ENCODE measurements at regions not wholly inside any gene's neighbourhood (a gene's known extent, or its start where the extent isn't known, plus 50 kb on each side); places are given as distances from the start of the nearest gene placed in this dataset.

DNA sequence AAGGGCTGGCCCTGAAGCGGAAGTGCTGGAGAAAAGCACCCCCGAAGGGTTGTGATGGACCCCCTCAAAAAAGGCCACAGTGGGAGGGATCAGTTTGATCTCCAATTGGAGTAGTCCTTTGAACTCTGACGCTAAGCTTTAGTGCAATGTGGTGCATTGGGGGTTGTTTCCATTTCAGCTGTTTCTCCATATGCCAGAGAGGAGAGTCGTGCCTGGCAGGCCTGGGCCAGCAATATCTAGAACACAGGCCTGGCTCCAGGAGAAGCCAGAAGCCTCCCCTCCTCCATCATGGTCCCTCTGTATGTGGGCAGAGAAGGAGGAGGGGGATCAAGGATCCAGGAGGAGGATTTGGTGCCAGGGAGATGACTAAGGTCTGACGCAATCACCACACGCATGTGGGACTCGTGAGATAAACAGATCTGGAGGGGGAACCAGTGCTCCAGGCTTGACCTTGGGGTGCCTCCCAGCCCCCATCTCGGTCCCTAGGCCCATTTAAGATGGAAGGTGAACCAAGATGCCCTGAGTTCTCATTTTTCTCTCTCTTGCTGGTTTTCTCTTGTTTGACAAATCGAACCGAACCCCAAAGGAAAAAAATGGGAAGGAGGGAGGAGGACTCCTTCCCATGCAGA is 517.4 kb upstream of the JARID2 start:
- no peak for DNase-seq

DNA sequence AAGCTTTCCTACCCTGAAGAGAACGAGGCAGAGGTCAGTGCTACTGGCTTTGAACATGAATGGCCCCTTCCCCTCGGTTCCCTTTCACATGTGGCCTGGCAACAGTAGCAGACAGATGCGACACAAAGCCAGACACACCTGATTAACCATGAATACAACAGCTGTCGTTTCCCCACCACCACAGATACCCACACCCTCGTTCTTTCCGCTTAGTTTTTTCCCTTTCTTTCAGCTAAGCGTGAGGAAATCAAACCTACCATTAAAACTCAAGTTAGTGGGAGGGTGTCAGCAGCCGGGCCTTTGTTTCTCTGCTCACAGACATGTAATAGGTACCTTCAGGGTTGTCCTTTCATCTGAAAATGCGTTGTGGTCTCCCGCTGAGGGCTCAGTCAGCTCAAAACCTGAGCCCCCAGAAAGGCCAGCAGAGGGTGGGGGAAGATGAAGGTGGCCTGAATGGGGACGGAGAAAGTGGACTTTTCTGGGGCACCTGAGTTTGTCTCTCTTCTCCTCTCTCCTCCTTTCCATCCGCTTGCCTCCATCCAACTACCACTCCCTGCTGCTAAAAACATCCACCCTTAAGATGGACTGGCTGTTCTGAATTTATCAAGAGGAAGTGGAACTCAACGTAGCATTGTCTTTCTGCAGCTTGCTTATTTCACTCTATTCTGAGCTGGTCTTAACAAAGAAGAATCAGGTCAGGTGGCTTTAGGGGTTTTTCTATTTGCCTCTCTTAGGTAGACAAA is 516.6 kb upstream of the JARID2 start:
- DNase-seq: no peak

GRCh38 chr6:14730654-14731053 is 515.2 kb upstream of the JARID2 start:
- no peak for DNase-seq

DNA sequence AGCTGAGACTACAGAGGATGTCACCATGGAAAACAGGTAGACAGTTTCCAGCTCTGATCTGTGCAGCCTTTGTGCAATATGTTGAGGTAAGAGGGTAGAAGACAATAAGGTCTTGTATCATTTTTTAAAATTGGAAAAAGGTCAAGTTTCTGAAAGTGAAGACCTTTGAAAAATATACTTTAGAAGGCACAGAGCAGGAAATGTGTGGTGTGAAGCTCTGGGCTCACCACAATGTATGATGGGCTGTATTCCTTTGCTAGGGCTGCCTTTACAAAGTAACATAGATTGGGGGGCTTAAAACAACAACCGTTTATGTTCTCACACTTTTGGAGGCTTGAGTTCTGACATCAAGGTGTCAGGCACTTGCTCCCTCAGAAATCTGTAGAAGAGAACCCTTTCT is 514.3 kb upstream of the JARID2 start:
- no peak for DNase-seq

DNA sequence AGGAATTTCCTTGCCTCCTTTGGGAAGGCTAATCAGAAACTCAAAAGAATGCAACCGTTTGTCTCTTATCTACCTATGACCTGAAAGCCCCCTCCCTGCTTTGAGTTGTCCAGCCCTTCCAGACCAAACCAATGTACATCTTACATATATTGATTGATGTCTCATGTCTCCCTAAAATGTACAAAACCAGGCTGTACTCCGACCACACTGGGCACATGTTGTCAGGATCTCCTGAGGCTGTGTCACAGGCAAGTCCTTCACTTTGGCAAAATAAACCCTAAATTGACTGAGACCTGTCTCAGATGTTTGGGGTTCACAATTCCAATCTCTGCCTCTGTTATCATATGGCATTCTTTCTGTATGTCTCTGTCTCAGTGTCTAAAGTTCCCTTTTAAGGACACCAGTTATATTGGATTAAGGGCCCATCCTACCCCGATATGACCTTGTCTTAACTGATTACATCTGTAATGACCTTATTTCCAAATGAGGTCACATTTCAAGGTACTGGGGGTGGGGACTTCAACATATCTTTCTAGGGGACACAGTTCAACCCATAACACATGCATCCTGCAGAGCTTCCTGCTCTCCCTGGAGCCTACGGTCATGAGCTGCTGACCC is 513.5 kb upstream of the JARID2 start:
- no peak for DNase-seq

- DNase-seq: peak; percentile 7
Observed at GRCh38 chr6:14732844-14733757, 512.8 kb upstream of the JARID2 start.

- DNase-seq: no peak
Observed at GRCh38 chr6:14734052-14734415, 511.8 kb upstream of the JARID2 start.

DNA sequence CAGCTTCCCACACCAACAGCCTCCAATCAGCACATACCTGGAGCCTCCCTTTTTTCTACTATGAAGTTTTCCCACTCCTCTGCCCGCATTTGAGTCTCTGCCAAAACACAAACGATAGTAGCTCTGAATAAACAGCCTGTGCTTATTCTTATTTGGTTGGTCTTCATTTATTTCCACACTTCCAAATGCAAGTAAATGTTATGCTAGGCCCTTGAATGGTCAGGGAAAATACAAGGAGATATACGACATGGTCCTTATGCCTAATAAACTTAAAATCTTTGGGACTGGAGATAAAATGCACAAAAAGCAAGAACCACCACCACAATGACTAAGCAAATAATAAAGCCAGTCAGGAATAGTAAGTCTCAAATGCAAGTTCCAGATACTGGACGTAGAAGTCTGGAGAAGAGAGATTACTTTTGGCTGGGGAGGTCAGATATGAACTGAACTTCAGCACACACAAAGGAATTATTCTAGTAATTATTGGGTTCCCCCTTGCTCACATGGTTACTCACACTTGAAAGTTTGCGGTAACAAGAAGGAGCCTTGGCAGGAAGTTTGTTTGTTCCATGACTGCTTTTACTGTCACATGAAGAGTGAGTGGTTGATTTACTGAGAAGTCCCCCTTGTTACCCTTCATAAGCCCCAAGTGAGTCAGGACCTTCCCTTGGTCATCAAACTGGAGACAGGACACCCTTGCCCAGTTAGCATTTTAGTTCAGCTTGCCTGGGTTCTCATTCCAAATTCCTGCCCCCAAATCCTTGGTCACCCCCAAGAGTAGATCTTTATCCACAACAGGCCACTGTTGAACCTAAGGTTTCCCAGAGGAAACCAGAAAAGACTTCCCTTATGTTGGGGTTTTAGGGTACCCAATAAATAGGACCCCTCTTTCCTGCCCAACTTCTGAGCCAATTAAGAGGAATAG is 511.2 kb upstream of the JARID2 start:
- peak; percentile 11 for DNase-seq

GRCh38 chr6:14735956-14736486 is 509.8 kb upstream of the JARID2 start:
- DNase-seq: no peak

DNA sequence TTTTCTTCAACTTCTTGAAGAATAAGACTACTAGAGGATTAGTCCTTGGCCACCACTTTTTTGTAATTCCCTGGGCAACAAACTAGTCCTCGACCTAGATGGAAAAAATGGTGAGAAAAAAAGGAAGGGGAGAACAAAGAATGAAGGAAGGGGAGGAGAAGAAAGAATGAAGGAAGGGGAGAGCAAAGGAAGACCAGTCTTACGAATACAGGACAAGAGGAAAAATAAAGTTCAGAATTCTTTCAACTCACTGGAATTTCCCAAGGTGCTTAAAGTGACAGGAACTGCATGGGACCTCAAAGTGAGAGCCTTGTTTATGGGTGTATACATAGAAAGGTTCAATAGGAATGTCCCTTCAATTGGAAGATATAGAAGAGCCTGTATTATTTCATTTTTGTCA is 509.3 kb upstream of the JARID2 start:
- DNase-seq: no peak

- DNase-seq: no peak
Observed at GRCh38 chr6:14738497-14738896, 507.4 kb upstream of the JARID2 start.

- DNase-seq: no peak
Observed at GRCh38 chr6:14738933-14739332, 506.9 kb upstream of the JARID2 start.

GRCh38 chr6:14739827-14740226 is 506.0 kb upstream of the JARID2 start:
- DNase-seq: no peak

GRCh38 chr6:14742171-14742570 is 503.7 kb upstream of the JARID2 start:
- no peak for DNase-seq

DNA sequence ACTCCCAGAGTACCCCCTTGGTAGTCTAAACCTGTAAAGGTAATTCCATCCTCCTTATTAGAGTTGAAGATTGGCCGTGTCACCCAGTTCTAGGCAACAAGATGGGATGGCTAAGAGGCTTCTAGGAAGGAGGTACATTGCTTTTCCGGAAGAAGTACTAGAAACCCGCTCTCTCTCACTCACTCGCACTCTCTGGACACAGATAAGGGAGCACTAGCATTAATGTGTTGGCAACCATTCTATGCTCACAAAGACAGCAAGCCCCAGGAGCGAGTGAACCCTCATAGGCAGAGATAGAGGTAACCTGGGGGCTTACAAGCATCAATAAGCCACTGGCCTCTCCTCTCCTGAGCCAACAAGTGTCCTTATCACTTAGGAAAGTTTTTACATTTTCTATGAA is 503.2 kb upstream of the JARID2 start:
- DNase-seq: no peak

GRCh38 chr6:14743144-14743473 is 502.8 kb upstream of the JARID2 start:
- no peak for DNase-seq

DNA sequence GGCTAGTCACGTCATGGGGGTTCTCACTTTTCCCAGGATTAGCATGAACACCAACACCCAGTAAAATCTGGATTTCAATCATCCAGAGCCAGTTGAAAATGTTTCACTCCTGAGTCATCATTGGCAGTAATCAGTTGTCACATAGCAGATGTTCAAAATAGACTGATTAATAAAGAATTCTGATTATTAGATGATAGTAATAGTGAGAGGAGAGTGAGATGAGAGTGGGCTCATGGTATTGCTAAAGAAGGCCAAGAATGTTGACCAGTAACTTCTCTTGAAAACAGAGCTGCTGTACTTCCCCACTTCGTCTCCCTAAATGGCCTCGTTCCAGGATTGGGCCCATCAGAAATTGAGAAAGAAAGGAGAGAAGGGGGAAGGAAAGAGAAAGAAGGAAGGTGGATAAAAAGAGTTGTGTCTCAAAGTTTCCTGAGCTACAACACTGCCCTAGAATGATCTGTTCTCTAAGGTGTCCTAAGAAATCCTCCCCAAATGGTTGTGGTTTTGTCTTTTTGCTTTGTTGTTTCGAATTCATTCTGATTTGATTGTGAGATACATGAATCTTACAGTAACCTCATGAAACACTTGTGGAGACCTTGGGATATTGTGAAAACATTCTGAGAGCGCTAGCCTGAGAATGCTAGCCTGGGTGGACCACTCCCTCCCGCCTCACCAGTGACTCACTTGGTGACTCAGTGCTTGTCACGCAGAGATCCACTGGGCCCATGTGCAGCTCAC is 502.2 kb upstream of the JARID2 start:
- DNase-seq: peak; percentile 47

- no peak for DNase-seq
Observed at GRCh38 chr6:14744212-14744556, 501.7 kb upstream of the JARID2 start.

GRCh38 chr6:14746139-14746837 is 499.6 kb upstream of the JARID2 start:
- DNase-seq: no peak

GRCh38 chr6:14747881-14748520 is 497.9 kb upstream of the JARID2 start:
- DNase-seq: no peak
